HG03045 (cell line): ENCODE measurements at regions not wholly inside any gene's neighbourhood (a gene's known extent, or its start where the extent isn't known, plus 50 kb on each side); places are given as distances from the start of the nearest gene placed in this dataset.

Source experiments
- ATAC-seq: cut with Tn5 transposase; IDR thresholded peaks from one replicate; pipeline ENCODE4 v1.9.1; 2021; ENCODE audit warnings: mild to moderate bottlenecking, moderate library complexity; ENCODE audit not compliant: unreplicated experiment

GRCh38 chrX:39911278-39911897 is 186.4 kb downstream of the BCOR start:
- no peak for ATAC-seq

- ATAC-seq = no peak
Measured at GRCh38 chrX:39912126-39912525, 185.6 kb downstream of the BCOR start.

- ATAC-seq = no peak
Measured at GRCh38 chrX:39915081-39915480, 182.7 kb downstream of the BCOR start.

GRCh38 chrX:39915596-39915995 is 182.2 kb downstream of the BCOR start:
- ATAC-seq = no peak

GRCh38 chrX:39921838-39922237 is 175.9 kb downstream of the BCOR start:
- ATAC-seq = no peak

- ATAC-seq = no peak
Measured at GRCh38 chrX:39922488-39922887, 175.3 kb downstream of the BCOR start.

- no peak for ATAC-seq
Measured at GRCh38 chrX:39922926-39923325, 174.8 kb downstream of the BCOR start.

GRCh38 chrX:39927380-39927779 is 170.4 kb downstream of the BCOR start:
- no peak for ATAC-seq

- no peak for ATAC-seq
Measured at GRCh38 chrX:39928704-39929378, 168.9 kb downstream of the BCOR start.

GRCh38 chrX:39929379-39930025 is 168.3 kb downstream of the BCOR start:
- ATAC-seq = no peak

GRCh38 chrX:39930786-39931528 is 166.8 kb downstream of the BCOR start:
- no peak for ATAC-seq

GRCh38 chrX:39931529-39932282 is 166.1 kb downstream of the BCOR start:
- ATAC-seq = no peak

- ATAC-seq = no peak
Measured at GRCh38 chrX:39935411-39936064, 162.2 kb downstream of the BCOR start.

- ATAC-seq = peak; percentile 68
Measured at GRCh38 chrX:39936886-39937770, 160.6 kb downstream of the BCOR start.

- no peak for ATAC-seq
Measured at GRCh38 chrX:39938466-39938865, 159.3 kb downstream of the BCOR start.

GRCh38 chrX:39939678-39940077 is 158.1 kb downstream of the BCOR start:
- ATAC-seq = no peak

- ATAC-seq = no peak
Measured at GRCh38 chrX:39941332-39941920, 156.3 kb downstream of the BCOR start.

GRCh38 chrX:39944416-39944815 is 153.3 kb downstream of the BCOR start:
- ATAC-seq = no peak

- no peak for ATAC-seq
Measured at GRCh38 chrX:39945709-39946108, 152.0 kb downstream of the BCOR start.
